H1 (cell line): ENCODE measurements at regions not wholly inside any gene's neighbourhood (a gene's known extent, or its start where the extent isn't known, plus 50 kb on each side); places are given as distances from the start of the nearest gene placed in this dataset.

Experiments
- BRCA1 ChIP-seq: IDR thresholded peaks from 2 replicates; pipeline ENCODE4 v1.6.1; 2012; ENCODE audit warnings: low read depth, low read length, improper control_type of control experiment
- KDM1A ChIP-seq: fragments of 200-600, 300-600 bp; sonication (generic); IDR thresholded peaks from 2 replicates; pipeline ENCODE4 v1.7.1; 2016; ENCODE audit warnings: mild to moderate bottlenecking, low read length, borderline replicate concordance
- SRF ChIP-seq: IDR thresholded peaks from 2 replicates; pipeline ENCODE4 v1.6.1; 2011; ENCODE audit warnings: mild to moderate bottlenecking, low read depth, low read length, moderate library complexity
- YY1 ChIP-seq: IDR thresholded peaks from 2 replicates; pipeline ENCODE4 v1.6.1; 2011; ENCODE audit warnings: low read depth, mild to moderate bottlenecking, low read length

- TF ChIP-seq SRF (no peak), KDM1A (no peak), BRCA1 (no peak), YY1 (no peak)
Observed at GRCh38 chr16:51549836-51550235, 398.8 kb upstream of the SALL1 start (continued).
